ENCODE measurements at regions not wholly inside any gene's neighbourhood (a gene's known extent, or its start where the extent isn't known, plus 50 kb on each side); places are given as distances from the start of the nearest gene placed in this dataset.

DNA sequence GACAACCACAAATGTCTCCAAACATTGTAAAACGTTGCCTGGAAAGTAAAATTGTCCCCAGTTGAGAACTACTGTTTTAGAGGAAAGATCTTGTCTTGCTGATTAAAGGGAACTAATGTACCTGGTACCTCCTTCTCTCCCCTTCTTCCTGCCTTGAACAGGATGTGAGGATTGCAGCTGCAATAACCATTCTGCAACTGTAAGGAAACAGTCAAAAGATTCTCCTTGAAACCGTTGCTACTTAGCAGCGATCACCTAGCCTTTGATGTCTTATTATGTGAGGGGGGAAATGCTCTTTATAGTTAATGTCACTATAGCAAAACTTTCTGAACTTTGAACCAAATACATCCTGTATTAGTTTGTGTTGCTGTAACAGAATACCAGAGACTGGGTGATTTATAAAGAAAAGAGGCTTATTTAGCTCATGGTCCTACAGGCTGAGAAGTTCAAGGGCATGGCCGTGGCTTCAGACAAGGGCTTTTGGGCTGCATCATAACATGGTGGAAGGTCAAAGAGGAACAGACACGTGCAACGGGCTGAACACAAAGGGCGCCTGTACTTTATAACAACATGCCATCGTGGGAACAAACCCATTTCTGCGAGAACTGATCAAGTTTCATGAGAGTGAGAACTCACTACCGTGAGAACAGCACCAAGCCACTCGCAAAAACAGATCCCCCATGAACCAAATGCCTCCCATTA is 54.2 kb upstream of the PARD3 start:
- Histone ChIP-seq H3K4me3 (replicated peaks in 1 of 3; ENCODE audit: low read depth in 2 of 3, low read length in 3 of 3) (no peak overlapping the region), H4K20me1 (ENCODE audit: insufficient read depth, low read length) (no peaks in the 10 kb centered on the region), H3K27me3 (ENCODE audit: control insufficient read depth in 2 of 2, insufficient read depth in 2 of 2, low read length in 2 of 2) (no peaks in the 10 kb centered on the region), H3K9me3 (replicated peaks in 1 of 2; ENCODE audit: control insufficient read depth in 1 of 2, insufficient read depth in 1 of 2, low read length in 2 of 2) (no peaks in the 10 kb centered on the region), H3K9ac (ENCODE audit: insufficient read depth, low read length, poor library complexity, severe bottlenecking) (no peak overlapping the region), H3K4me1 (ENCODE audit: control insufficient read depth in 1 of 2, insufficient read depth in 2 of 2, low read length in 2 of 2) (no peaks in the 10 kb centered on the region), H3K36me3 (replicated peaks in 1 of 2; ENCODE audit: control insufficient read depth in 1 of 2, insufficient read depth in 2 of 2, low read length in 2 of 2) (no peaks in the 10 kb centered on the region), H3K4me2 (replicated peaks; ENCODE audit: extremely low read depth, low read length, poor library complexity, severe bottlenecking) (no peak overlapping the region), H3K27ac (ENCODE audit: low read depth in 1 of 2, low read length in 2 of 2) (no peak overlapping the region), H2AFZ (ENCODE audit: insufficient read depth, low read depth, low read length, poor library complexity, severe bottlenecking) (no peak overlapping the region), H3K79me2 (ENCODE audit: insufficient read depth, low read length) (no peaks in the 10 kb centered on the region)
- DNase-seq: no peak
- Mint-ChIP-seq H3K27ac (no peak overlapping the region), H3K9me3 (peaks cover 0 to 7% (median 0%) of the 10 kb centered on the region in 7 donors), H3K36me3 (no peaks in the 10 kb centered on the region), H3K4me3 (no peak overlapping the region), H3K4me1 (no peaks in the 10 kb centered on the region), H3K27me3 (ENCODE audit: low read depth in 3 of 3) (peaks cover 2 to 5% (median 3%) of the 10 kb centered on the region in 3 donors)
- 89% methylated on average over 8 of the region's 11 CpGs for WGBS (ENCODE audit: insufficient coverage)
- TF ChIP-seq, protein P1, sequence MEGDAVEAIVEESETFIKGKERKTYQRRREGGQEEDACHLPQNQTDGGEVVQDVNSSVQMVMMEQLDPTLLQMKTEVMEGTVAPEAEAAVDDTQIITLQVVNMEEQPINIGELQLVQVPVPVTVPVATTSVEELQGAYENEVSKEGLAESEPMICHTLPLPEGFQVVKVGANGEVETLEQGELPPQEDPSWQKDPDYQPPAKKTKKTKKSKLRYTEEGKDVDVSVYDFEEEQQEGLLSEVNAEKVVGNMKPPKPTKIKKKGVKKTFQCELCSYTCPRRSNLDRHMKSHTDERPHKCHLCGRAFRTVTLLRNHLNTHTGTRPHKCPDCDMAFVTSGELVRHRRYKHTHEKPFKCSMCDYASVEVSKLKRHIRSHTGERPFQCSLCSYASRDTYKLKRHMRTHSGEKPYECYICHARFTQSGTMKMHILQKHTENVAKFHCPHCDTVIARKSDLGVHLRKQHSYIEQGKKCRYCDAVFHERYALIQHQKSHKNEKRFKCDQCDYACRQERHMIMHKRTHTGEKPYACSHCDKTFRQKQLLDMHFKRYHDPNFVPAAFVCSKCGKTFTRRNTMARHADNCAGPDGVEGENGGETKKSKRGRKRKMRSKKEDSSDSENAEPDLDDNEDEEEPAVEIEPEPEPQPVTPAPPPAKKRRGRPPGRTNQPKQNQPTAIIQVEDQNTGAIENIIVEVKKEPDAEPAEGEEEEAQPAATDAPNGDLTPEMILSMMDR (IDR thresholded peaks at IDR 0.05): no peak
- intact Hi-C loops (cut with micrococcal nuclease): no loop called here

DNA sequence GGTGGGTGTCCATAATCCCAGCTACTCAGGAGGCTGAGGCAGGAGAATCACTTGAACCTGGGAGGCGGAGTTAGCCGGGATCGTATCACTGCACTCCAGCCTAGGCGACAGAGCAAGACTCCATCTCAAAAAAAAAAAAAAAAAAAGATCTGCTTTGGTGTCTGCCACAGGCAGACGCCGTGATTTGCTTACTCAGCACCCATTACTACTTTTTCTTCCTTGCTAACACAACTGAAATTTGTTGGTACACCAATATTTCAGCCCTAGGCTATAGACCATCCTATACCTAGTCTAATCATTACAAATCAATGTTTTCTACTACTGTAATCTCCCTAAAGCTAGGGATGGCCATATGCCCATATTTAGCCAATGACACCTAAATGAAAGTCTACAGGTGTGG is 53.5 kb upstream of the PARD3 start:
- no peak overlapping the region for H3K4me3 ChIP-seq (replicated peaks in 1 of 3; ENCODE audit: low read depth in 2 of 3, low read length in 3 of 3)
- DNase-seq: no peak
- H4K20me1 ChIP-seq (ENCODE audit: insufficient read depth, low read length): no peaks in the 10 kb centered on the region
- WGBS (ENCODE audit: insufficient coverage): 85% methylated on average over 6 of the region's 6 CpGs
- H3K9me3 ChIP-seq (replicated peaks in 1 of 2; ENCODE audit: control insufficient read depth in 1 of 2, insufficient read depth in 1 of 2, low read length in 2 of 2): no peaks in the 10 kb centered on the region
- TF ChIP-seq, protein P1 (IDR thresholded peaks at IDR 0.05): no peak
- Mint-ChIP-seq H3K4me1 (no peaks in the 10 kb centered on the region), H3K27ac (no peak overlapping the region), H3K9me3 (peaks cover 0 to 7% (median 0%) of the 10 kb centered on the region in 7 donors), H3K4me3 (no peak overlapping the region), H3K27me3 (ENCODE audit: low read depth in 3 of 3) (peaks cover 2 to 5% (median 5%) of the 10 kb centered on the region in 3 donors), H3K36me3 (no peaks in the 10 kb centered on the region)
- H3K9ac ChIP-seq (ENCODE audit: insufficient read depth, low read length, poor library complexity, severe bottlenecking): no peak overlapping the region
- intact Hi-C loops (cut with micrococcal nuclease): no loop called here
- no peaks in the 10 kb centered on the region for H3K79me2 ChIP-seq (ENCODE audit: insufficient read depth, low read length)
- no peaks in the 10 kb centered on the region for H3K27me3 ChIP-seq (ENCODE audit: control insufficient read depth in 2 of 2, insufficient read depth in 2 of 2, low read length in 2 of 2)
- H3K27ac ChIP-seq (ENCODE audit: low read depth in 1 of 2, low read length in 2 of 2): no peak overlapping the region
- H2AFZ ChIP-seq (ENCODE audit: insufficient read depth, low read depth, low read length, poor library complexity, severe bottlenecking): no peak overlapping the region
- no peaks in the 10 kb centered on the region for H3K36me3 ChIP-seq (replicated peaks in 1 of 2; ENCODE audit: control insufficient read depth in 1 of 2, insufficient read depth in 2 of 2, low read length in 2 of 2)
- no peak overlapping the region for H3K4me2 ChIP-seq (replicated peaks; ENCODE audit: extremely low read depth, low read length, poor library complexity, severe bottlenecking)
- no peaks in the 10 kb centered on the region for H3K4me1 ChIP-seq (ENCODE audit: control insufficient read depth in 1 of 2, insufficient read depth in 2 of 2, low read length in 2 of 2)

Data from CD14-positive monocyte (primary cell).